Stimulated activated naive CD8-positive, alpha-beta T cell treated with anti-CD3 and anti-CD28 coated beads, Interleukin-15, Interleukin-2, amounts not matched to agents 100 ng/mL and 50 ng/mL, for 24 hours (primary cell): ENCODE measurements at regions not wholly inside any gene's neighbourhood (a gene's known extent, or its start where the extent isn't known, plus 50 kb on each side); places are given as distances from the start of the nearest gene placed in this dataset.

Source experiments
- H3K27ac Mint-ChIP-seq: one replicate; pipeline ENCODE4 v1.8.0; 2021; ENCODE audit warnings: mild to moderate bottlenecking, mixed read lengths
- H3K27me3 Mint-ChIP-seq: one replicate; pipeline ENCODE4 v1.8.0; 2021; ENCODE audit warnings: mixed read lengths
- H3K36me3 Mint-ChIP-seq: one replicate; pipeline ENCODE4 v1.8.0; 2021; ENCODE audit warnings: low read depth, mixed read lengths
- H3K4me1 Mint-ChIP-seq: one replicate; pipeline ENCODE4 v1.8.0; 2021; ENCODE audit warnings: low read depth, mixed read lengths
- H3K4me3 Mint-ChIP-seq: one replicate; pipeline ENCODE4 v1.8.0; 2021; ENCODE audit warnings: mild to moderate bottlenecking, mixed read lengths
- H3K9me3 Mint-ChIP-seq: one replicate; pipeline ENCODE4 v1.8.0; 2021; ENCODE audit warnings: mixed read lengths

GRCh38 chr11:19306179-19306944 lies 65.6 kb upstream of the E2F8 start:
- Mint-ChIP-seq H3K9me3 (no peaks in the 10 kb centered on the region), H3K36me3 (no peaks in the 10 kb centered on the region), H3K4me1 (no peaks in the 10 kb centered on the region), H3K27ac (no peak overlapping the region), H3K27me3 (peaks cover 10% of the 10 kb centered on the region), H3K4me3 (no peak overlapping the region)

- no peaks in the 10 kb centered on the region for H3K4me1 Mint-ChIP-seq
- H3K27me3 Mint-ChIP-seq: peaks cover 20% of the 10 kb centered on the region
- H3K9me3 Mint-ChIP-seq: no peaks in the 10 kb centered on the region
- no peaks in the 10 kb centered on the region for H3K36me3 Mint-ChIP-seq
- H3K4me3 Mint-ChIP-seq: no peak overlapping the region
- no peak overlapping the region for H3K27ac Mint-ChIP-seq
Measured at GRCh38 chr11:19301361-19301760, 60.6 kb upstream of the E2F8 start.

- H3K4me3 Mint-ChIP-seq: no peak overlapping the region
- H3K9me3 Mint-ChIP-seq: no peaks in the 10 kb centered on the region
- no peaks in the 10 kb centered on the region for H3K4me1 Mint-ChIP-seq
- peaks cover 32% of the 10 kb centered on the region for H3K27me3 Mint-ChIP-seq
- no peak overlapping the region for H3K27ac Mint-ChIP-seq
- H3K36me3 Mint-ChIP-seq: no peaks in the 10 kb centered on the region
Measured at GRCh38 chr11:19294444-19294843, 53.7 kb upstream of the E2F8 start.

- no peaks in the 10 kb centered on the region for H3K9me3 Mint-ChIP-seq
- peaks cover 25% of the 10 kb centered on the region for H3K27me3 Mint-ChIP-seq
- no peaks in the 10 kb centered on the region for H3K4me1 Mint-ChIP-seq
- H3K36me3 Mint-ChIP-seq: no peaks in the 10 kb centered on the region
- no peak overlapping the region for H3K27ac Mint-ChIP-seq
- no peak overlapping the region for H3K4me3 Mint-ChIP-seq
Measured at GRCh38 chr11:19291064-19291463, 50.3 kb upstream of the E2F8 start.
